Cortex of kidney (tissue), 1 donor: ENCODE measurements at regions not wholly inside any gene's neighbourhood (a gene's known extent, or its start where the extent isn't known, plus 50 kb on each side); places are given as distances from the start of the nearest gene placed in this dataset.

Experiments used
- DNase-seq: peaks from one replicate; lab custom pipeline; 2025; lab: John Stamatoyannopoulos, UW

DNA sequence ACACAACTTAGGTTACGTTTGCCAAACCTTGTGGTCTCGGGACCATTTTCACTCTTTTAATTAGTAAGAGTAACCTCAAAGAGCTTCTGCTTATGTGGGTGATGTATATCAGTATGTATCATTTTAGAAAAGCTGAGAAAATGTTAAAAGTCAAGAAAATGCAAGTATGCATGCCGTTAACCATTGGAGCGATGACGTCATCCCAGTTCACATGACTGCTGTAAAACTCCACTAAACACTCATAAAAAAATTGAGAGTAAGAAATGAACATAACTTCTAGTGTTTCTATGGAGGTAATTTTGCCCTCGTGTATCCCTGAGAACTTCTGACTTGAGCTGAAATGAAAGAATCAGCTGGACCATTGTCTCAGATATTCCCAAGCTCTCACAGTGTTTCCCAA lies 250.0 kb upstream of the CDH4 start:
- DNase-seq, result no peak

DNA sequence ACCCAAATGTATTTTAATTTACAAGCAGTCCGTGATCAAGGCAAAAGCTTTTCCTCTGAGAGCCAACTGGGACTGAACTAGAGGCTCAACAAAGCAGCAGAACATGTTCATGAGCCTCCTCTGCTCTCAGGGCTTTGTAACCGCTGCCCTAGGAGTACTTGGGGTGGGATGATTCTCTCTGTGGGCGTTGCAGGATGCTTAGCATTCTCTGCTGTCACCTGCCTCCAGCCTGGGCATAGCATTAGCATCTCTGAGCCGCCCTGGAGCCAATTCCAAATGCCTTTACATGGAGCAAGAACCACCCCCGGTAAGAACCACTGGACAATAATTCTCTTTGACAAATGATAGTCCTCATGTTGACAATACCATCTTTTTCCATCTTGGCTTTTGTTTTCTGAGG lies 237.6 kb upstream of the CDH4 start:
- no peak for DNase-seq

DNA sequence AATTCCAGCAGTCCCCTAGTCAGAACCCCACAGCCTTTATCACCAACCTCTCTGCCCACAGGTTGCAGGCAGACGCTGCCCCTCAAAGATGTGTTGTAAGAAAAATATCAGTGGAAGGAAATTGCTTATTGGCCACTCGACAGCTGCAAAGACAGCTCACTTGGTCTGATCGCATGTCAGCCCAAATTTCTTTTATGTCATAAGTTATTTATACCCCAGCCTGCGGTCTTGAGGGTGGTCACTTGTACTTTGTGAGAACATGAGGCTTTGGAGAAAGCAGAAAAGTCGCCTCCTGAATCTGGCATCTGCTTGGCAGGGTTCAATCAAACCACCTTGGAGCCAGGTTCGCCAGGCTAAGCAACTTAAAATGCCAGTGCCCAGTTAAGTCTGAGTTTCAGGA lies 236.5 kb upstream of the CDH4 start:
- DNase-seq, result no peak

DNA sequence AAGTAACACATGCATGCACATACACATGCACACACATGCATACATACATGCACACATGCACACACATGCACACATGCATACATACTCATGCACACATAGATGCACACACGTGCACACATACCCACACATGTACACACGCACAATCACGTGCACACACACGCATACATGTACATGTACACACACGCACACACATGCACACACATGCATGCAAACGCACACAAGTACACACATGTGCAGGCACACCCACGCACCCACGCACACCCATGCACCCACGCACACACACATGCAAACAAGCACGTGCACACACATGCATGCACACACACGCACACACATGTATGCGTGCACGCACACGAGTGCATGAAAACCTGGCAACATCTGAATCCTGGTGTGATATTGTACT lies 232.7 kb upstream of the CDH4 start:
- no peak for DNase-seq

DNA sequence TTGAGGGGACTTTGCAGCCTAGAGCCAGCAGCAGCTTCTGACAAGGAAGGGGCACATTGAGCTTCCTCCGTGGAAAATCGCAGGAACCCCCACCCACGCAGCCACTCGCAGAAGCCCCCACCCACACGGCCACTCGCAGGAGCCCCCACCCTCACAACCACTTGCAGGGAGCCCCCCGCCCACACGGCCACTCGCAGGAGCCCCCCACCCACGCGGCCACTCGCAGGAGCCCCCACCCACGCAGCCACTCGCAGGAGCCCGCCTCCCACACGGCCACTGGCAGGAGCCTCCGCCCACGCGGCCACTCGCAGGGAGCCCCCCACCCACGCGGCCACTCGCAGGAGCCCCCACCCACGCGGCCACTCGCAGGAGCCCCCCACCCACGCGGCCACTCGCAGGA lies 228.4 kb upstream of the CDH4 start:
- DNase-seq, result no peak

DNA sequence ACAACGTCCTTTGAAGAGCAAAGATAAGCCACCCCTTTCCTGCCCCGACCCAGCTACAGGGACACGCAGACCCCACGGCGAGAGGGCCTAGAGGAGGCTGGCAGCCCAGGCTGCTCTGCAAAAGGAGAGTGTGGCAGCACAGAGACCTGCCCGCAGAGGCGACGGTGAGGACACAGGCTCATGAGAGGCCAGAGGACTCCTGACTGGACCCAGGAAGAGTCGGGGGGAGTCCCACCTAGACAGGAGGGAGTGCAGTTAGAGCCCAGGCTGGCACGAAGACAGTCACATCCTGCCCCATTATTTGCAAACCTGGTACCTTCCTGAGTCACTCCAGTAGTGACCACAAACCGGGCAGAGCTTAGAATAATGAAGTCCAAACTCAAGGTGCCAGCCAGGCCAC lies 227.7 kb upstream of the CDH4 start:
- no peak for DNase-seq

DNA sequence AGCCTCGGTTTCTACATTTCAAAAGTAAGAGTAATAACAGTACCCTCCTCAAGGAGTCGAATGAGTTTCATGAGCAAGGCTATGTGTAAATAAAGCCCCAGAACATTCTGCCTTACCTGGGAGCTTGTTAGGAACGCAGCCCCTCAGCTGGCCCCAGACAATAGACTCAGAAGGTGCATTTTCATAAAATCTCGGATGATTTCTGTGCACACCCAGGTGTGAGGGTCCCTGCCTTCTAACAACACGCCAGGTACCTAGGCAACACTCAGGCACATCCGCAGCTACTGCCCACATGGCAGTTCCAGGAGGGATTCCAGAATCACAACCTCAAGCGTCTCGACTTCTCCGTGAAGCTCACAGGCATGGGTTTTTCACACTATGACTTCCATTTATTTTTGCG lies 226.5 kb upstream of the CDH4 start:
- DNase-seq, result no peak

DNA sequence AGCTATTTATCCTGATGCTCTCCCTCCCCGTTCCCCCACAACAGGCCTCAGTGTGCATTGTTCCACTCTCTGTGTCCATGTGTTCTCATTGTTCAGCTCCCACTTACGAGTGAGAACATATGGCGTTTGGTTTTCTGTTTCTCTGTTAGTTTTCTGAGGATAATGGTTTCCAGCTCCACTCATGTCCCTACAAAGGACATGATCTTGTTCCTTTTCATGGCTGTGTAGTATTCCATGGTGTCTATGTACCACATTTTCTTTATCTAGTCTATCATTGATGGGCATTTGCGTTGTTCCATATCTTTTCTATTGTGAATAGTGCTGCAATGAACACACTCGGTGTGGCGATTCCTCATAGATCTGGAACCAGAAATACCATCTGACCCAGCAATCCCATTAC lies 225.9 kb upstream of the CDH4 start:
- DNase-seq, result no peak

DNA sequence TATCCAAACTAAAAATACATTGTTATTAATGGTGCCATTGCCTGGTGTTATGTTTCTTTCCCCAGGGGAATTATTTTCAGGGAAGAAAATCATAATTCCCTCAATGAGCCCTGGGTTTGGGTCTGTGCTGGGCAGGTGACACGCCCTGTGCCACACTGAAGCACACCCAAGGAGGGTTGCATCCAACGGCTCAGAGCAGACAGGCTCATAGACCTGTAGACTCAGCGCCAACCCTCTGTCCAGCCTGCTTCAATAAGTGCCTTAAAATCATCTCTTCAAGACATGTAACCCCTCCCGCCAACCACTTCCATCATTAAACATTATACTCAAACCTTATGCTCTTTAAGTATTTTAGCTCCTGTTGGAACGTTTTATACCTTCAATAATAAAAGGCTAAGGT lies 225.3 kb upstream of the CDH4 start:
- no peak for DNase-seq

DNA sequence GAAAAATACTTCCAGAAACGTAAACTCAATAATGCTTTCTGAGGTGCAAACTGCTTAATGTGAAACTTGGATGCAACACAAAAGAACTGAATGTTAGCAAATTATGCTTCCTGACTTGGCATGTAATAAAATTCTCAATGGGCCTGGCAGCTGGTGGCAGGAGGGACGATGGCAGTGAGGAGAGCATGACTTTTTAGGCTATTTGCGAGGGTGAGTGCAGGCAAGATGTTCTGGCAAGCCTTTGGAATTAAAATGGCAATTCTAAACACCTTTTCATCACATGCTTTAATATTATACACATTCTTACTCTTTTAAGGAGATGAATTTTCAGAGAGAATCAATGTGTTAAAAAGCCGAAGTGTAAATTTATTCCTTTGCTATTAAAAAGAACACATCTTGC lies 224.8 kb upstream of the CDH4 start:
- DNase-seq, result no peak

DNA sequence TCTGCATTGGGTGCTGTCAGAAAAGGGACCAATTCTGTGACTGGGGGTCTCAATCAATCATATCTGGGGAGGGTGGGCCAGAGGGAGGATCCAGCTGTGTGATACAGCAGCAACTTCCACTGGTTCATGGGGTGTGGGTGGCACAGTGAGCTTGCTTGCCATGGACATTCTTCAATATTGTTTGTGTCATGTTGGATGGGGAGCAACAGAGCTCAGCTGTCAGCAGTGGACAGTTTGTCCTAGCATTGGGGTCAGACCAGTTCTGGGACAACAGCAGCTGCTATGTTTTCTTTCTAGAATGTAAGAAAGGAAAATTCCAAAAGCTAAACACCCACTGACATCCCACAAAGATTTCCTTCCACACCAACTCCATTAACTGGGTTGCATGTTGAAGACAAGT lies 221.9 kb upstream of the CDH4 start:
- no peak for DNase-seq

DNA sequence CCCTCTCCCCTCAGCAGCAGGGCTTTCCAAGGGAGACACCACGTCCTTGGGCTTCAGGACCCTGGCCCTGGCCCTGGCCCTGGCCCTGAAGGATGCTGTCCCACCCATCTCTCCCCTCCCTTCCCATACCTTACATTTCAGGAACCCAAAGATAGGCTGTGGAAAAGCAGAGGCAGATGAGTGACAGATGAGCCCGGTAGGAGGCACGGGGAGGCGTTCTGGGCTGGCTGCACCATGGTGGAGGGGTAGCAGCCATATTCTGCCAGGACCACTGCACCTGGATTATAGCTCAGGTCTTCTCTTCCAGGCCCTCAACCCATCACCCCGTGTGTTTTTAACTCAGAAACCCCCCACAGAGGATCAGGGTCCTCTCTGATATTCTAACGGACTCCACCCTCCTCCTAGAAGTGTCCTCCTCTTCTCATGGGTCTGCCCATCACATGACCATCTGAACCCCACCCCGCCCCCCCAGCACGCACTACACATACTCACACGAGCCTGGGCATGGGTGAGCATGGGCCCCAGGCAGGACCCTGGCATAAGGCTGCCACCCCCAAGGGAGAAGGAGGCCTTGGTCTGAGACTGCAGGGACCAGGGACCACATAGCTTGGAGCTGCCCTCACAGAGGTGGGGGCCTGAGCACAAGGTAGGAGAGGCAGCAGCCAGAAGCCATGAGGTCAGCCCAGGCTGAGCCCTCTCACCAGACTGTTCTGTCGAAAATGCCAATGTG lies 220.8 kb upstream of the CDH4 start:
- DNase-seq, result no peak

DNA sequence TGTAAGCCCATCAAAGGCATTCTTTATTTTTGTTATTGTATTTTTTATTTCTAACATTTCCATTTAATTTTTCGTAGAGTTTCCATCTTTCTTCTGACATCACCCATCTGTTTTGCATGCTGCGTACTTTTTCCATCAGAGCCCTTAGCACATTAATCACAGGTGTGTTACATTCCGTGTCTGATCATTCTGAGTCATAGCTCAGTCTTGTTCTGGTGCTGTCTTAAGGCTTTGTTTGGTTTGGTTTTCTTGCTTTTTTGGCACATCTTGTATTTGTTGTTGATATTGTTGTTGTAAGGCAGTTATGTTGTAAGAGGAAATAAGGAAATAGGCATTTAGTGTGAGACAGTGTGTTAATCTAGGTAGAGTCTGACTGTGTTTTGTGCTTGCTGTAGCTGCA lies 214.6 kb upstream of the CDH4 start:
- no peak for DNase-seq

DNA sequence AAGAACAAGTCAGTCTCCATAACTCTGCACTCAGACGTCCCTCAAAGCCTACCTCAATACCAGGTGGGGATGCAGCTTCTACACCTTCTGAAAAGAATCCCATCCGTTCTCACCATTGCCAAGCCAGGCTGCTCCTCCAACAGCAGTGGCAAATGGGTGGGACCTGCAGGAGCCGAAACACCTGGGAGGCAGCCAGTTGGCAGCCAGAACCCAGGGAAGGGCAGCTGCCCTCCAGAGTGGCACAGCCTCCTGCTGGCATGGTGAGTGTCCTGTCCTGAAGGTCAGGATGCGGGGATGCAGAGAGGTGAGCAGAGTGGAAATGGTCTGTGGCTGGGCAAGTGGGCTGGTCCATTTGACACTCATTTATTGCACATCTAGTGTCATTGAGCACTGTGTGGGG lies 210.6 kb upstream of the CDH4 start:
- DNase-seq, result no peak

DNA sequence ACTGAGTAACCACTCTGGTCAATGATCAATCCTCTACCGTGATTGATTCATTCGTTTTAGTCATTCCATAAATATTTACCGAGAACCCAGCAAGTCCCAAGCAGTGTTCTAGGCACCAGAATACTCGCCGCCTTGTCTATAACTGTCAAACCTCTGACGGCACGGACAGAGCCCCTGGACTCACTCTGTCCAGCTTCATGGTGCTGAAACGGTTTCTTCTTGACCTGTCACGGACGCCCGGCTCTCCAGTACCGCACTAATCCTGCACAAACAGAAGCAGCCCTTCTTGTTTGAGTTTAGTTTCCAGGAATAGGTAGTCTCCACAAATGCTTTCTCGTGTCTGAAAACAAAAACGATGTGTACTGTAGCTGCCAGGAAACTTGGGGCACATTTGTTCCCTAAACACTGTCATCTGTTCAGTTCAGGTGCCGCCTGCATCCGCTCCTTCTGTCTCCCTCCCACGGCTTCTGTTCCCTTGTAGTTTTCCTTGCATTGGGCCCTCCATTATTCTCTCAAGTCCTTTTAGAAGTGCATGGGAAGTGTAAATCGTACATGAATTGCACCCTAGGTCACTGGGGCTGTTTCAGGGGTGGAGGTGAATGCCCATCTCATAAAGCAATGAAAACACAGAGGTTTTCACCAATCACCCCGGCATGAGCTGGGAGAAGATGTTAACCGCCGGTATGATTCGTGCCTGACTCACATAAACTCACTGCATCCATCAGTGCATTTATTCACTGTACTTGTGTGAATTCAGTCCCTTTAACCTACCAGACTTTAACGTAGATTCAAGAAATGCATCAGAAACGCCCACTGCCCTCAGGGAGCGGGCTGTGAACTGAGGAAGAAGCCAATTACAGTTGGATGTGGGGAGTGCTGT lies 209.3 kb upstream of the CDH4 start:
- DNase-seq, result no peak

DNA sequence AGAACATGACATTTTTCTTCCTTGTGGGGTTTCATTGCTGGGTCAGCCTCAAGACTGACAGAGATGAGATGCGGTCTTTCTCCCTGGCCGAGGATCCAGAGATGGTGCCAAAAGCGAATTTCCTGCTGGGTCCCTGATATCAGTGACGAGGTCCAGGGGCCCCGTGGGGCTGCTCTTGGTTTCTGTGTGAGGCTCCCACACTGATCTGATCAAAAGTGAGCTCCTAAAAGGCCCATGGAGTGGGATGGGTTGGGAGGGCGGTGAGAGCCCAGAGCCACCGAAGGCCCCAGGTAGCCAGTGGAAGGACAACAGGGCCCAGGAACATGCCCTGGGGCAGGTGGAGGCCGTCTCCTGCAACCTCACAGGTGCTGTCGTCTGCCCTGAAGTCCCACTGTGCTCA lies 208.4 kb upstream of the CDH4 start:
- no peak for DNase-seq

DNA sequence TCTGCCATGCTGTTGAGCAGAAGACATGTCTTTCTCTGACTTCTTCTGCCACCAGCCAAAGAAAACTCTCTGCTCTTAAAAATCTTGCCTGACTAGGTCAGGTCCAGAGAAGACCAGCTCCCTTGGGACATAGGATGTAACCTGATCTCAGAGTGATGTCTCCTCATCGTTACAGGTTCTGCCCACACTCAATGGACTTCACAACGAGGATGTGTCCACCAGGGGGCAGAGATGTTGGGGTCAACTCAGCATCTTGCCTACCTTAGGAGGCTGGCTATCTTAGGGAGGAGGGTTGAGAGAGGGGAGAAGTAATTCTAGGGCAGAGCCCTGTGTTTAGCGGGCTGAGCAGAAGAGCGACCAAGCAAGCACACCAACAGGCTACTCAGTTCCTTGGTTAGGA lies 207.6 kb upstream of the CDH4 start:
- DNase-seq, result no peak

DNA sequence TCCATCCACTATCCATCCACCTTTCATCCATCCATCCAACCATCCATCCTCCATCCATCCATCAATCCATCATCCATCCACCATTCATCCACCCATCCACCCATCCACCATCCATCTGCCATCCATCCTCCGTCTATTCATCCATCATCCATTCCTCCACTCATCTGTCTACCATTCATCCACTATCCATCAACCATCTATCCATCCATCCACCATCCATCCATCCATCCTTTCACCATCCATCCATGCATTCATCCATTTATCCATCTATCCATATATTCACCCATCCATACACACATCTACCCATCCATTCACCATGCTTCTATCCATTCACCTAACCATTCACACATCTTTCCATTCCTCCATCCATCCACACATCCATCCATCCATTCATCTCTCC lies 207.0 kb upstream of the CDH4 start:
- no peak for DNase-seq

DNA sequence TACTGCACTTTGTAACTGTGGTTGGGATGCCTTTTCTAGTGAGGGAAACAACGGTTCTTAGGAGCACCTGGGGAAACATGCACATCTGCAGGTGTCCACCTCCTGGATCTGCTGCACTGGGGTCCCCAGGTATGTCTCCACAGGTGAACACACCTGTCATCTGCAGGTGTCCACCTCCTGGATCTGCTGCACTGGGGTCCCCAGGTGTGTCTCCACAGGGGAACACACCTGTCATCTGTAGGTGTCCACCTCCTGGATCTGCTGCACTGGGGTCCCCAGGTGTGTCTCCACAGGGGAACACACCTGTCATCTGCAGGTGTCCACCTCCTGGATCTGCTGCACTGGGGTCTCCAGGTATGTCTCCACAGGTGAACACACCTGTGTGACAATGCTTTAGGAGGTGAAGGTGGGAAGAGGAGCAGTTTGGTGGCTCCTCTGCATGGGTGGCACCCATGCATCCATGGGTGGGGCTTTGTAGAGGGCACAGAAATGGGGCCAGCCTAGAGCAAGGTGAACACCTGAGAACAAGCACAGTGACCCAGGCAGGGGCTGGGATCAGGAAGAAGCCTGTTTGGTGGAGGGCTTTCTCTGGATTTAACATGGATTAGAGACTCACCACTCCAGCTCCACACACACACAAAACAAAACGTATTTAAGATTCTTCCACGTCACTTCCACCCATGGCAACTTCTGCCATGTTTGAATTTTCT lies 206.0 kb upstream of the CDH4 start:
- no peak for DNase-seq

DNA sequence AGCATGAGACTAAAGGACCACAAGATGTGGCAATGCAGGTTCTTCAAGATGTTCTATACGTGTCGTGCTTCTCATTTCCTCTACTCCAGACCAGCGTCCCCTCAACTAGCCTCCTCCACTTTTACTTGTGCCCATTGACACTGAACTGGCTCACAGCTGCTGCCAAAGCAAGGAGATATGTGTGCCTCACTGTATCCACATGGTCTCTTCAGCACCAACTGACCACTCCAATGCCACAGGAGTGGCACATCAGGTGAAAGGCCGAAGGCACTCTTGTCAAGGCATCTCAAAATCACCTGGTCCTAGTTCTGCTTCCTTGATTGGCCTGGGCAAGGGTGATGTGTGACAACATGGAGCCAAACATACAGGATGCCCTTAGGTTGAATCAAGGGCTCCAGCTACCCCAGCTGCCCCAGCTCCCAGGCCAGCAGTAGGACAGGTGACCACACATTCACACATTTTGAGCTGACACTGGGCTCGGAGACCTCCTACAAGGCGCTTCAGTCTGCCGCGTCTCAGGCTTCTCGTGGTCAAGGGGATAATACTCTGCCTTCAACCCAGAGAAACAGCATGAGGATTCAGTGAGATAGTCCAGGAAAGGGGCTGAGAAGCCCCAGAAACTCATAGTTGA lies 205.2 kb upstream of the CDH4 start:
- no peak for DNase-seq

DNA sequence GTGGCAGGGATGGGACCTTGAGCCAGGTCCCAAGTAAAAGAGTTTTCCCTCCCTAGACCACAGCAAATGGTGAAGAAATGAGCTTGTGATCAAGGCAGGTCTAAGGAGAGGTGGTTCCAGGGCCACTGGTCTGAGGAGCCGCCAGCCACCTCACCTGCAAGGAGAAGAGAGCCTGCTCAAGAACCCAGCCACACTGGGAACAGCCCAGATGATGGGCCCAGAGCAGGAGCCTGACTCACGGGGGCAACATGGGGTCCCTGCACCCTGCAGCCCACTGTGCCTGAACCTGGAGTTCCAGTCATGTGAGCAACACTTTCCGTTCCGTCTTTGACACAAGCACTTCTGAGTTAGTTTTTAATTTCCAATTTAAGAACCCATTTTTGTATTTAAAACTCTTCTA lies 204.5 kb upstream of the CDH4 start:
- no peak for DNase-seq

DNA sequence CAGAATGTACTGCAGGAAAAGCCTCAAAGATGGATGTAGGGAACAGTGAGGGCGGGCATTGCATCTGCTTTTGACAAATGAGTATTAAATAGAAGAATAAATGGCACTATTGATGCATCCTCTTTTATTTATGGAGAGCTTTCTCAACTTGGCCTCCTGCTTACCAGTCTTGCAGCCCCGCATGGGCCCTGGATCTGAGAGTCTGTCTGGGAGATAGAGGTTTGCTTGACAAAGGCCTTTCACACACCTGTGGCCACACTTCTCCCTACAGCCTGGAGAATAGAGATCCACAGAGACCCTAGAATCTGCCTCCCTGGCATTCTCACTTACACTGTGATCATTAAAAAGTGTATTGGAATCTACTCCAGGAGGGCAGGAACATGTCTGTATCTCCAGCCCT lies 203.8 kb upstream of the CDH4 start:
- no peak for DNase-seq

DNA sequence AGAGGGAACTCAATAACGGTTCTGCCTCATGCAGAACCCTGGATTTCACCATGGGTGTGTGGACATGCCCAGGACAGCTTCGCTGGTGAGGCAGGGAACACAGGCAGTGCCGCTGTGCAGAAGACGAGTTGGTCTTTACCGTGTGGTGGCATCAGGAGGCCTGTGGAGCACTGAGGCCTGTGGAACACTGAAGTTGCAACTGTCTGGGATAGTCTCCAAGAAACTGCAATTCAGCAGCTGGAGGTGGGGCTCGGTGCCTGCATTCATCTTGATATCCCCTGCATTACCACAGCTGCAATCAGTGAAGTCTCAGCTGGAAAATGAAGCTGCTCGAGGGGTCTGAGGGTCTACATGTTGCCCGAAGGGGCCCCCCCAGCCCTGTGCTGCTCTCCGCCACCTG lies 202.4 kb upstream of the CDH4 start:
- DNase-seq, result no peak
